ENCODE measurements at regions not wholly inside any gene's neighbourhood (a gene's known extent, or its start where the extent isn't known, plus 50 kb on each side); places are given as distances from the start of the nearest gene placed in this dataset.

GRCh38 chr3:182699550-182700170 lies 93.6 kb upstream of the ATP11B start:
- Histone ChIP-seq H3K4me3 (replicated peaks; ENCODE audit: low read depth, low read length) (no peak overlapping the region), H3K27me3 (replicated peaks; ENCODE audit: control insufficient read depth, insufficient read depth, low read length) (no peaks in the 10 kb centered on the region), H3K36me3 (ENCODE audit: control insufficient read depth, insufficient read depth, low read length) (no peaks in the 10 kb centered on the region)
- DNase-seq (ENCODE audit: extremely low read depth, insufficient read length), result no peak
- no peak for TF ChIP-seq CTCF (IDR thresholded peaks at IDR 0.05; ENCODE audit: insufficient read depth, low read length, poor library complexity, severe bottlenecking)

- Histone ChIP-seq H3K36me3 (ENCODE audit: control insufficient read depth, insufficient read depth, low read length) (no peaks in the 10 kb centered on the region), H3K4me3 (replicated peaks; ENCODE audit: low read depth, low read length) (no peak overlapping the region), H3K27me3 (replicated peaks; ENCODE audit: control insufficient read depth, insufficient read depth, low read length) (no peaks in the 10 kb centered on the region)
- no peak for DNase-seq (ENCODE audit: extremely low read depth, insufficient read length)
- TF ChIP-seq CTCF (IDR thresholded peaks at IDR 0.05; ENCODE audit: insufficient read depth, low read length, poor library complexity, severe bottlenecking), result no peak
Observed at GRCh38 chr3:182702216-182702615, 91.1 kb upstream of the ATP11B start.

- no peak for TF ChIP-seq CTCF (IDR thresholded peaks at IDR 0.05; ENCODE audit: insufficient read depth, low read length, poor library complexity, severe bottlenecking)
- no peak for DNase-seq (ENCODE audit: extremely low read depth, insufficient read length)
- H3K36me3 ChIP-seq (ENCODE audit: control insufficient read depth, insufficient read depth, low read length), result no peaks in the 10 kb centered on the region
- H3K27me3 ChIP-seq (replicated peaks; ENCODE audit: control insufficient read depth, insufficient read depth, low read length), result no peaks in the 10 kb centered on the region
- no peak overlapping the region for H3K4me3 ChIP-seq (replicated peaks; ENCODE audit: low read depth, low read length)
Observed at GRCh38 chr3:182703233-182703632, 90.1 kb upstream of the ATP11B start.

- TF ChIP-seq CTCF (IDR thresholded peaks at IDR 0.05; ENCODE audit: insufficient read depth, low read length, poor library complexity, severe bottlenecking), result no peak
- no peak overlapping the region for H3K4me3 ChIP-seq (replicated peaks; ENCODE audit: low read depth, low read length)
- no peaks in the 10 kb centered on the region for H3K36me3 ChIP-seq (ENCODE audit: control insufficient read depth, insufficient read depth, low read length)
- H3K27me3 ChIP-seq (replicated peaks; ENCODE audit: control insufficient read depth, insufficient read depth, low read length), result no peaks in the 10 kb centered on the region
- no peak for DNase-seq (ENCODE audit: extremely low read depth, insufficient read length)
Observed at GRCh38 chr3:182704926-182705325, 88.4 kb upstream of the ATP11B start.

GRCh38 chr3:182708810-182709209 lies 84.5 kb upstream of the ATP11B start:
- no peak overlapping the region for H3K4me3 ChIP-seq (replicated peaks; ENCODE audit: low read depth, low read length)
- DNase-seq (ENCODE audit: extremely low read depth, insufficient read length), result no peak
- no peaks in the 10 kb centered on the region for H3K36me3 ChIP-seq (ENCODE audit: control insufficient read depth, insufficient read depth, low read length)
- TF ChIP-seq CTCF (IDR thresholded peaks at IDR 0.05; ENCODE audit: insufficient read depth, low read length, poor library complexity, severe bottlenecking), result no peak
- no peaks in the 10 kb centered on the region for H3K27me3 ChIP-seq (replicated peaks; ENCODE audit: control insufficient read depth, insufficient read depth, low read length)

GRCh38 chr3:182709306-182709705 lies 84.0 kb upstream of the ATP11B start:
- TF ChIP-seq CTCF (IDR thresholded peaks at IDR 0.05; ENCODE audit: insufficient read depth, low read length, poor library complexity, severe bottlenecking), result no peak
- Histone ChIP-seq H3K27me3 (replicated peaks; ENCODE audit: control insufficient read depth, insufficient read depth, low read length) (no peaks in the 10 kb centered on the region), H3K36me3 (ENCODE audit: control insufficient read depth, insufficient read depth, low read length) (no peaks in the 10 kb centered on the region), H3K4me3 (replicated peaks; ENCODE audit: low read depth, low read length) (no peak overlapping the region)
- DNase-seq (ENCODE audit: extremely low read depth, insufficient read length), result no peak
